GM12865 (cell line): ENCODE measurements at regions not wholly inside any gene's neighbourhood (a gene's known extent, or its start where the extent isn't known, plus 50 kb on each side); places are given as distances from the start of the nearest gene placed in this dataset.

Experiments used
- DNase-seq: peaks from one replicate; pipeline ENCODE4 v3.0.0; 2010; ENCODE audit warnings: low read depth
- H3K4me3 ChIP-seq: 2 replicates; pipeline ENCODE4 v1.5.1; 2011; ENCODE audit warnings: mild to moderate bottlenecking, low read depth, low read length, control low read depth
- TF ChIP-seq, protein P1 (sequence below): IDR thresholded peaks from 2 replicates; pipeline ENCODE4 v1.5.1; 2011; ENCODE audit warnings: low read length, control low read depth, low read depth, inconsistent platforms; ENCODE audit not compliant: insufficient read depth; ENCODE audit errors: missing control alignments

DNA sequence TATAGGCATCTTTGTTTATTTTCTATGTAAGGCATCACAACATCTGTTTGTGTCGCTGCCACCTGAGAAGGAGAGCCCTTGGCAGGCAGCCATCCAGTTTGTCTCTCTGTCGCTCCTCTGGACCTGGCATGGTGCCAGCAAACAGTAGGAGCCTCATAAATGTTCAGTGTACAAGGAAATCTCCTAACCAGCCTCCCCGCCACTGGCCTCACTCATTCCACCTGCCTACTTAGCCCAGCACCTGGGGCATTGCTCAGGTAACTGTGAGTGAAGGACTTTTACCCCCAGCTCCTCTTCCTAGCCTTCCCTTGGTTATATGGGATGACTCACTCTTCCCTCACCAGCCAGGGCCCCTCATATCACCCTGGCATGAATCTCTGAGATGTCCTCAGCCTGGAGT, 61.7 kb upstream of the NPTX2 start:
- DNase-seq: no peak
- TF ChIP-seq, protein P1, sequence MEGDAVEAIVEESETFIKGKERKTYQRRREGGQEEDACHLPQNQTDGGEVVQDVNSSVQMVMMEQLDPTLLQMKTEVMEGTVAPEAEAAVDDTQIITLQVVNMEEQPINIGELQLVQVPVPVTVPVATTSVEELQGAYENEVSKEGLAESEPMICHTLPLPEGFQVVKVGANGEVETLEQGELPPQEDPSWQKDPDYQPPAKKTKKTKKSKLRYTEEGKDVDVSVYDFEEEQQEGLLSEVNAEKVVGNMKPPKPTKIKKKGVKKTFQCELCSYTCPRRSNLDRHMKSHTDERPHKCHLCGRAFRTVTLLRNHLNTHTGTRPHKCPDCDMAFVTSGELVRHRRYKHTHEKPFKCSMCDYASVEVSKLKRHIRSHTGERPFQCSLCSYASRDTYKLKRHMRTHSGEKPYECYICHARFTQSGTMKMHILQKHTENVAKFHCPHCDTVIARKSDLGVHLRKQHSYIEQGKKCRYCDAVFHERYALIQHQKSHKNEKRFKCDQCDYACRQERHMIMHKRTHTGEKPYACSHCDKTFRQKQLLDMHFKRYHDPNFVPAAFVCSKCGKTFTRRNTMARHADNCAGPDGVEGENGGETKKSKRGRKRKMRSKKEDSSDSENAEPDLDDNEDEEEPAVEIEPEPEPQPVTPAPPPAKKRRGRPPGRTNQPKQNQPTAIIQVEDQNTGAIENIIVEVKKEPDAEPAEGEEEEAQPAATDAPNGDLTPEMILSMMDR: no peak
- H3K4me3 ChIP-seq: no peak overlapping the region

DNA sequence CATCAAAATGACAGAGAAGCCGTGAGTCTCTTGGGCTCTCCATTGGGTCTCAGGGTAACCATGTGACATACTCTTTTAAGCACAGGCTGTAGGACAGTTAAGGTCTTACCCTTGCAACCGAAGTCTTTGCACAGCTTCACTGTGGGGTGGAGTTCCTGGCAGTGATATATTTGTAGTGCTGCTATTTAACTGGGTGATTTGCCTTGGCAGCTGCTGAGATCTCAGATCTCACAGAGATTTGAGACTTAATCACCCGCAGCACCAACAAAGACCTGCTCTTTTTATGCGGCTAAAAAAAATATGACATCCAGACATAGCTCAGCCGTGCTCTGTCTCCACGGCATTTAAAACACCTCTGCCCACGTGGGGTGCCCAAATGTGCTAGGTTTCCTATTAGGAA, 63.4 kb upstream of the NPTX2 start:
- no peak overlapping the region for H3K4me3 ChIP-seq
- TF ChIP-seq, protein P1: no peak
- DNase-seq: no peak

DNA sequence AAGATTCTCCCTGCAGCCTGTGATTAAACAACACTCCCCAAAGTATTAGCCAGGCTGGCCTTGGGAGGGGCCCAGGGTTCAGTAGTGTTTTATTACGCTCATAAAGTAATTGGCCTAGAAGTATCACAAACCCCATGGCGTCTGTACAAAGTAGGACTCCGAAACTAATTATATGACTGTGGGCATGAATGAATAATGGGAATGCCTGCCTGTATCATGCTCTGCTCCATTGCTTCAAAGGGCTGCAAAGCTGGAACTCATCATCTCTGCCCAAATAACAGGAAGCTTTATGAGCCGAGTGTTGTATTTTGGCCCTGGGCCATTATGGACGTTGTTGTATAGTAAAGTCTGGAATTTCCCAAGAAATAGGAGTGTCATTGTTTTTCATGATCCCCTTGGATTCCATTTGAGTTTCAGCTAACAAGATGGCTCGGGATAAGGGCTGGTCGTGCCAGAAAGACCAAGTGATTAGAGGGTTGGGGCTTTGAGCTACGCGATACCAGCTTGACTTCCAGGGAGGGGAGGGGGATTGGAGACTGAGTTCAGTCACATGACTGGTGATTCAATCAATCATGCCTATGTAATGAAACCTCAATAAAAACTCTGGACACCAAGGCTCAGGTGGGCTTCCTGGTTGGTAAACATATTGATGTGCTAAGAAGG, 65.3 kb upstream of the NPTX2 start:
- no peak for DNase-seq
- TF ChIP-seq, protein P1: no peak
- H3K4me3 ChIP-seq: no peak overlapping the region

DNA sequence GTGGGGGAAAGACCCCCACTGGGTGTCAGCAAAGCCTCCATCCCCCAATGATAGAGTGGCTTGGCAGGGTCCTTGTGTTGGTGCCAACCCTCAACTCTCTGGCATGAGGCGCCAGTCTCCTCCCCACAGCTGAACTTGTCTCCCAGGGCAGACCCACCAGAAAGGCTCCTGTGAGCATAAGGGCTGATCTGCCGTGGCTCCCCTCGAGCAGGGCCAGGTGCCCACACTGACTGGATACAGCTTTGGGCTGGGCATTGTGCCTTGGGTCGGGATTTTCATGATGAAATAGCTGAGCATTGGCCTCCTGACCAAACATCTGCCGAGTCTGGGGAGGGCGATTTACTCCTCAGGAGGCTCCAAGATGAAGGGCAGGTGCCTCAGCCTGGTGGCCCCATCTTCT, 68.1 kb upstream of the NPTX2 start:
- no peak for DNase-seq
- H3K4me3 ChIP-seq: no peak overlapping the region
- TF ChIP-seq, protein P1: no peak

DNA sequence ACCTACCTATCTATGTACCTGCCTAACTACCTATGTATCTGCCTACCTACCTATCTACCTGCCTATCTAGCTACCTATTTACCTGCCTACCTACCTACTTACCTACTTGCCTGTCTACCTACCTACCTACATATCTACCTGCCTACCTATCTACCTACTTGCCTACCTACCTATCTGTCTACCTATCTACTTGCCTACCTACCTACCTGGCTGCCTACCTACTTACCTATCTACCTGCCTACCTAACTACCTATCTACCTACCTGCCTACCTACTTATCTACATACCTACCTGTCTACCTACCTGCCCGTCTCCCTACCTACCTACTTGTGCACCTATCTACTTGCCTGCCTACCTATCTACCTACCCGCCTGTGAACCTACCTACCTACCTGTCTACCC, 68.7 kb upstream of the NPTX2 start:
- TF ChIP-seq, protein P1: no peak
- no peak for DNase-seq
- no peak overlapping the region for H3K4me3 ChIP-seq

DNA sequence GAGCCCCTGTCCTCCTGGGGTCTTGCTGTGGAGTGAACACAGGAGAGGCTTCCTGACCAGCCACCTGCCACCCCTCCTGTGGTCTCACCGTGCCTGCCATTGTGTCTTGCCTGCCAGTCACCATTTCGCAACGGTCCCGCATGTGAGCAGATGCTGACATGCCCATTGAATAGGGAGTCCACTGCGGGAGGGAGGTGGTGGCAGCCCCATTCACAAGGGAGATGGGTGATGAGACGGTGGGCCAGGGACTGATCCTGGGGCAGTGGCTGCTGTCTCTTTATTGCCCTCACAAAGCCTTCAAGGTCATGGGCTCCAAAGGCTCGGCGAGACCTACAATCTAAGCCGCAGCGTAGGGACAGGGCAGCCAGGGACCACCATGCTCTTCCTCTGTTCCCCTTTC, 76.0 kb upstream of the NPTX2 start:
- no peak for DNase-seq
- no peak overlapping the region for H3K4me3 ChIP-seq
- TF ChIP-seq, protein P1: no peak

DNA sequence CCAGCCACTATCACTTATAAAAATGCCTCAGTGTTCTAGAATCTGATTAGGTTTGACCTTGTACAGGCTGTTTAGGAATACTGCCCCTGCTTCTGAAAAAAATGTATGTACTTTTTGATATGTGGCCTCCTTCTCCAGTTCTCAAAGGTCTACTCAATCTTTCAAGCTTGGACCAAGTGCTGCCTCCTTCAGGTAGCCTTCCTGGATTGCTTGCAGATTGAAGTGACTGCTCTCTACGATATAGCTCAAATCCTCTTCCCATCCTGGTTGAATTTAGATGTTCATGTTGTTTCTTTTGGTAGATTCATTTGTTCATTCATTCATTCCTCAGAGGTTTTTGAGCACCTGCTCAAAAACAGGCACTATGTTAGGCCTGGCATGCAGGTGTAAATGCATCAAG, 77.2 kb upstream of the NPTX2 start:
- TF ChIP-seq, protein P1: no peak
- no peak overlapping the region for H3K4me3 ChIP-seq
- no peak for DNase-seq
